ENCODE measurements at regions not wholly inside any gene's neighbourhood (a gene's known extent, or its start where the extent isn't known, plus 50 kb on each side); places are given as distances from the start of the nearest gene placed in this dataset.

- Histone ChIP-seq H3K9me3 (no peaks in the 10 kb centered on the region), H3K36me3 (no peaks in the 10 kb centered on the region), H3K27me3 (no peaks in the 10 kb centered on the region), H3K4me1 (no peaks in the 10 kb centered on the region), H3K4me3 (no peak overlapping the region), H3K27ac (no peak overlapping the region)
- TF ChIP-seq POLR2A (IDR thresholded peaks at IDR 0.05) (no peak), CTCF (IDR thresholded peaks at IDR 0.05) (no peak), POLR2AphosphoS5 (IDR thresholded peaks at IDR 0.05; ENCODE audit: insufficient read depth in 1 of 2, low read depth in 1 of 2) (no peak)
- intact Hi-C loops (cut with DNase I): no loop called here
- no peak for DNase-seq (ENCODE audit: extremely low spot score in 2 of 2)
Observed at GRCh38 chr2:196558497-196558896, 81.0 kb upstream of the CCDC150 start.

GRCh38 chr2:196563876-196564275 is 75.6 kb upstream of the CCDC150 start:
- H3K27ac ChIP-seq: no peak overlapping the region
- no peak for TF ChIP-seq POLR2A (IDR thresholded peaks at IDR 0.05)
- TF ChIP-seq CTCF (IDR thresholded peaks at IDR 0.05): no peak
- no peak for TF ChIP-seq POLR2AphosphoS5 (IDR thresholded peaks at IDR 0.05; ENCODE audit: insufficient read depth in 1 of 2, low read depth in 1 of 2)
- no peaks in the 10 kb centered on the region for H3K27me3 ChIP-seq
- H3K4me1 ChIP-seq: no peaks in the 10 kb centered on the region
- DNase-seq (ENCODE audit: extremely low spot score in 2 of 2): no peak
- no peaks in the 10 kb centered on the region for H3K36me3 ChIP-seq
- no peak overlapping the region for H3K4me3 ChIP-seq
- intact Hi-C loops (cut with DNase I): no loop called here
- H3K9me3 ChIP-seq: no peaks in the 10 kb centered on the region

- Histone ChIP-seq H3K27ac (no peak overlapping the region), H3K4me3 (no peak overlapping the region), H3K27me3 (no peaks in the 10 kb centered on the region), H3K9me3 (no peaks in the 10 kb centered on the region), H3K4me1 (no peaks in the 10 kb centered on the region), H3K36me3 (no peaks in the 10 kb centered on the region)
- intact Hi-C loops (cut with DNase I): no loop called here
- TF ChIP-seq POLR2AphosphoS5 (IDR thresholded peaks at IDR 0.05; ENCODE audit: insufficient read depth in 1 of 2, low read depth in 1 of 2) (no peak), CTCF (IDR thresholded peaks at IDR 0.05) (no peak)
- no peak for DNase-seq (ENCODE audit: extremely low spot score in 2 of 2)
Observed at GRCh38 chr2:196565106-196565765, 74.3 kb upstream of the CCDC150 start.

- no peak for DNase-seq (ENCODE audit: extremely low spot score in 2 of 2)
- intact Hi-C loops (cut with DNase I): no loop called here
- Histone ChIP-seq H3K27me3 (no peaks in the 10 kb centered on the region), H3K9me3 (no peaks in the 10 kb centered on the region), H3K4me3 (no peak overlapping the region), H3K27ac (no peak overlapping the region), H3K36me3 (no peaks in the 10 kb centered on the region), H3K4me1 (no peaks in the 10 kb centered on the region)
- no peak for TF ChIP-seq POLR2A (IDR thresholded peaks at IDR 0.05)
- TF ChIP-seq CTCF (IDR thresholded peaks at IDR 0.05): no peak
Observed at GRCh38 chr2:196565982-196566381, 73.5 kb upstream of the CCDC150 start.

- Histone ChIP-seq H3K36me3 (no peaks in the 10 kb centered on the region), H3K27me3 (no peaks in the 10 kb centered on the region), H3K27ac (no peak overlapping the region), H3K4me3 (no peak overlapping the region), H3K9me3 (no peaks in the 10 kb centered on the region), H3K4me1 (no peaks in the 10 kb centered on the region)
- no peak for TF ChIP-seq POLR2AphosphoS5 (IDR thresholded peaks at IDR 0.05; ENCODE audit: insufficient read depth in 1 of 2, low read depth in 1 of 2)
- no peak for TF ChIP-seq CTCF (IDR thresholded peaks at IDR 0.05)
- no peak for TF ChIP-seq POLR2A (IDR thresholded peaks at IDR 0.05)
- no peak for DNase-seq (ENCODE audit: extremely low spot score in 2 of 2)
- intact Hi-C loops (cut with DNase I): no loop called here
Observed at GRCh38 chr2:196566961-196567666, 72.4 kb upstream of the CCDC150 start.

All from vagina (tissue), 2 donors.